Neuronal stem cell (in vitro differentiated cells): ENCODE measurements at regions not wholly inside any gene's neighbourhood (a gene's known extent, or its start where the extent isn't known, plus 50 kb on each side); places are given as distances from the start of the nearest gene placed in this dataset.

Source experiments
- DNase-seq: peaks from one replicate; pipeline ENCODE4 v3.0.0-alpha.2; 2013; ENCODE audit warnings: low spot score
- H2AFZ ChIP-seq: one replicate; pipeline ENCODE4 v1.6.1; 2013; ENCODE audit warnings: mild to moderate bottlenecking, low read length, inconsistent platforms
- H2AK5ac ChIP-seq: 2 replicates; pipeline ENCODE4 v1.6.1; 2013; ENCODE audit warnings: low read depth, mild to moderate bottlenecking, inconsistent platforms, low read length, moderate library complexity, mixed read lengths
- H2BK120ac ChIP-seq: 2 replicates; pipeline ENCODE4 v1.6.1; 2013; ENCODE audit warnings: low read depth, mild to moderate bottlenecking, inconsistent platforms, low read length, moderate library complexity, mixed read lengths
- H2BK12ac ChIP-seq: one replicate; pipeline ENCODE4 v1.6.1; 2013; ENCODE audit warnings: low read length, inconsistent platforms
- H2BK15ac ChIP-seq: 2 replicates; pipeline ENCODE4 v1.6.1; 2013; ENCODE audit warnings: mild to moderate bottlenecking, low read length, inconsistent platforms, mixed read lengths
- H2BK5ac ChIP-seq: one replicate; pipeline ENCODE4 v1.6.1; 2013; ENCODE audit warnings: inconsistent platforms, mild to moderate bottlenecking, low read length, moderate library complexity
- H3K14ac ChIP-seq: one replicate; pipeline ENCODE4 v1.6.1; 2013; ENCODE audit warnings: low read length, inconsistent platforms
- H3K18ac ChIP-seq: 2 replicates; pipeline ENCODE4 v1.6.1; 2013; ENCODE audit warnings: low read length, inconsistent platforms
- H3K23ac ChIP-seq: 2 replicates; pipeline ENCODE4 v1.6.1; 2013; ENCODE audit warnings: low read depth, mild to moderate bottlenecking, mixed read lengths, low read length, inconsistent platforms; ENCODE audit not compliant: poor library complexity
- H3K27ac ChIP-seq: replicated peaks from 3 replicates; pipeline ENCODE4 v1.5.1; 2013; ENCODE audit warnings: low read length, inconsistent platforms
- H3K27me3 ChIP-seq, 3 experiments: 2 replicates each; pipeline ENCODE4 v1.6.1; 2013; ENCODE audit warnings: low read length in 3 of 3, mild to moderate bottlenecking in 2 of 3, inconsistent platforms in 1 of 3, low read depth in 1 of 3, mixed read lengths in 1 of 3, moderate library complexity in 1 of 3; ENCODE audit not compliant: control insufficient read depth in 3 of 3, insufficient read depth in 3 of 3
- H3K36me3 ChIP-seq, 2 donors: replicated peaks in 1 of 2; 2 replicates each; pipeline ENCODE4 v1.6.1; 2013; ENCODE audit warnings: low read length in 2 of 2; ENCODE audit not compliant: control insufficient read depth in 2 of 2, insufficient read depth in 2 of 2
- H3K4ac ChIP-seq: 2 replicates; pipeline ENCODE4 v1.6.1; 2013; ENCODE audit warnings: inconsistent platforms, mild to moderate bottlenecking, low read length, moderate library complexity
- H3K4me1 ChIP-seq, 2 donors: 1 replicate in 1 of 2; 2 replicates in 1 of 2; pipeline ENCODE4 v1.6.1; 2013; ENCODE audit warnings: low read length in 2 of 2, low read depth in 1 of 2; ENCODE audit not compliant: control insufficient read depth in 2 of 2, insufficient read depth in 1 of 2
- H3K4me2 ChIP-seq: one replicate; pipeline ENCODE4 v1.6.1; 2013; ENCODE audit warnings: mild to moderate bottlenecking, low read length, inconsistent platforms; ENCODE audit not compliant: insufficient read depth, poor library complexity, severe bottlenecking
- H3K4me3 ChIP-seq, 2 donors: 2 replicates each; pipeline ENCODE4 v1.5.1; 2013; ENCODE audit warnings: low read length in 2 of 2, mild to moderate bottlenecking in 2 of 2, inconsistent platforms in 1 of 2, moderate library complexity in 1 of 2
- H3K79me1 ChIP-seq: one replicate; pipeline ENCODE4 v1.6.1; 2013; ENCODE audit warnings: low read depth, mild to moderate bottlenecking, inconsistent platforms, low read length, moderate library complexity
- H3K9ac ChIP-seq: one replicate; pipeline ENCODE4 v1.6.1; 2013; ENCODE audit warnings: mild to moderate bottlenecking, low read depth, low read length, inconsistent platforms; ENCODE audit not compliant: poor library complexity
- H3K9me3 ChIP-seq, 2 donors: replicated peaks in 1 of 2; 2 replicates each; pipeline versions ENCODE3 to v1.6.1; 2013; ENCODE audit warnings: low read length in 2 of 2, mild to moderate bottlenecking in 2 of 2, inconsistent platforms in 1 of 2, low read depth in 1 of 2, mixed read lengths in 1 of 2, moderate library complexity in 1 of 2; ENCODE audit not compliant: control insufficient read depth in 2 of 2, insufficient read depth in 1 of 2
- H4K8ac ChIP-seq: one replicate; pipeline ENCODE4 v1.6.1; 2013; ENCODE audit warnings: low read depth, mild to moderate bottlenecking, inconsistent platforms, low read length, moderate library complexity
- H4K91ac ChIP-seq: one replicate; pipeline ENCODE4 v1.6.1; 2013; ENCODE audit warnings: low read length, low read depth, mild to moderate bottlenecking, inconsistent platforms; ENCODE audit not compliant: poor library complexity
- WGBS, 2 donors: extraction: QIAGEN DNeasy Blood & Tissue Kit; methylation state at CpG; one replicate each; pipeline ENCODE4 v1.1.7; 2013; ENCODE audit warnings: missing lambda C conversion rate in 2 of 2, mixed read lengths in 1 of 2; ENCODE audit not compliant: insufficient read length in 2 of 2, insufficient replicate concordance in 1 of 2; ENCODE audit errors: extremely low coverage in 2 of 2; 5-methylcytosine and 5-hydroxymethylcytosine counted together

DNA sequence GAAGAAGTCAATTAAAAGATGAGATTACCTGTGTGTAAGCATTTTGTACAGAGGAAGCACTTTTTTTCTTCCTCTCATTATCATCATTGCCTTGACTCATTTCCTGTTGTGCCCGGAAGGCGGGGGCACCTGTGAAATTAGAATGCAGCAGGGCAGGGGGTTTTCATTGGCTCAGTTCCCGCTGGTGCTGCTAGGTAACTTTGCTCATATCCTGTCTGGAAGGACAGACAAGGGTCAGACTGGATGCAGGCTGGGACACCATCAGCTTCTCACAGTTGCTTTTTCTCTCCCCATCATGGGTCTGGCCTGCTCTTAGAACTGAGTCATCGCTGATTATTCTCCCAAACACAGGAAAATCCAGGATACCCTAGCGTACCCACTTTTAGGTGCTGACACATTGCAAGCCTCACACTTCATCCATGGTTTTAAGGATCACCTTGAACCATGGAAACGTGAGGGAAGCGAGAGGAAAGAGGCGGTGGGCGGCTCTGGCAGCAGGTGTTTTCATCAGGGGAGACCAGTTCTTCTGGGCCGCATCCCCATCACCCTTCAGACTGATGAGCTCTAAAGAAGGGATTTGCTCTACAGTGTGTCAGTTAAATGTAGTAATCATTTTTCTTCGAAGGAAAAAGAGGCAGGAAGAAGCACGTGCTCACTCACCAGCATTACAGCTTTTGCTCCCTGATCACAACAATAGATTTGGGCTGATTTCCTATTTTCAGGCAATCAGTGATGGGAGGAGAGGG lies 195.7 kb upstream of the SASH1 start:
- Histone ChIP-seq H2BK5ac (no peak overlapping the region), H2BK15ac (no peak overlapping the region), H3K18ac (no peak overlapping the region), H3K23ac (no peak overlapping the region), H3K79me1 (no peaks in the 10 kb centered on the region), H3K27ac (no peak overlapping the region), H2BK120ac (no peak overlapping the region), H3K9ac (no peak overlapping the region), H3K9me3 (no peaks in the 10 kb centered on the region), H2BK12ac (no peak overlapping the region), H3K27me3 (no peaks in the 10 kb centered on the region), H2AK5ac (no peak overlapping the region), H3K4me1 (peaks cover 3 to 6% of the 10 kb centered on the region in 2 donors), H3K4me2 (no peak overlapping the region), H3K36me3 (no peaks in the 10 kb centered on the region), H4K8ac (no peak overlapping the region), H2AFZ (peak overlapping the region; percentile 59), H3K14ac (no peak overlapping the region), H3K4me3 (no peak overlapping the region), H3K4ac (no peak overlapping the region), H4K91ac (no peak overlapping the region)
- no CpG with 5 or more reads among the region's 12 CpGs for WGBS, 2 donors
- no peak for DNase-seq

DNA sequence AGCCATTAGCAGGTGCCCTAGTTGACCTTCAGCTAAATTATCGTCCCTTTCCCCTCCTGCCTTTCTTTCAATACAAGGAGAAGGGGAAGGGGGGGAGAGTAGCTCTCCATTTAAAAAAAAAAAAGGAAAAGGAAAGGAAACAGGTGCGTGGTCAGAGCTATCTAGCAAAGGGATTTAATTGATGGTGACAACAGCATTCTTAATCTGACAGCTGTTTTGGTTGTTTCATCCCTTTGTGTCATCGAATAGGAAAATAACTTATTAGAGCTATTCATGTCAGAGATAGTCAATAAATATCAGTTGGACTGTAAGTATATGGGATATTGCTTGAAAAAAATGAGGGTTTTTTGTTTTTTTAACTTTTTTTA lies 195.2 kb upstream of the SASH1 start:
- Histone ChIP-seq H3K4me2 (no peak overlapping the region), H3K4me1 (peaks cover 7 to 11% of the 10 kb centered on the region in 2 donors), H2AFZ (peak overlapping the region; percentile 59), H3K14ac (no peak overlapping the region), H3K27ac (no peak overlapping the region), H3K23ac (no peak overlapping the region), H2BK12ac (no peak overlapping the region), H3K9ac (no peak overlapping the region), H3K4me3 (no peak overlapping the region), H3K9me3 (no peaks in the 10 kb centered on the region), H3K18ac (no peak overlapping the region), H2BK15ac (no peak overlapping the region), H4K91ac (no peak overlapping the region), H2AK5ac (no peak overlapping the region), H3K4ac (no peak overlapping the region), H2BK120ac (no peak overlapping the region), H3K36me3 (no peaks in the 10 kb centered on the region), H3K79me1 (no peaks in the 10 kb centered on the region), H3K27me3 (no peaks in the 10 kb centered on the region), H4K8ac (no peak overlapping the region), H2BK5ac (no peak overlapping the region)
- no CpG with 5 or more reads among the region's 3 CpGs for WGBS, 2 donors
- no peak for DNase-seq

DNA sequence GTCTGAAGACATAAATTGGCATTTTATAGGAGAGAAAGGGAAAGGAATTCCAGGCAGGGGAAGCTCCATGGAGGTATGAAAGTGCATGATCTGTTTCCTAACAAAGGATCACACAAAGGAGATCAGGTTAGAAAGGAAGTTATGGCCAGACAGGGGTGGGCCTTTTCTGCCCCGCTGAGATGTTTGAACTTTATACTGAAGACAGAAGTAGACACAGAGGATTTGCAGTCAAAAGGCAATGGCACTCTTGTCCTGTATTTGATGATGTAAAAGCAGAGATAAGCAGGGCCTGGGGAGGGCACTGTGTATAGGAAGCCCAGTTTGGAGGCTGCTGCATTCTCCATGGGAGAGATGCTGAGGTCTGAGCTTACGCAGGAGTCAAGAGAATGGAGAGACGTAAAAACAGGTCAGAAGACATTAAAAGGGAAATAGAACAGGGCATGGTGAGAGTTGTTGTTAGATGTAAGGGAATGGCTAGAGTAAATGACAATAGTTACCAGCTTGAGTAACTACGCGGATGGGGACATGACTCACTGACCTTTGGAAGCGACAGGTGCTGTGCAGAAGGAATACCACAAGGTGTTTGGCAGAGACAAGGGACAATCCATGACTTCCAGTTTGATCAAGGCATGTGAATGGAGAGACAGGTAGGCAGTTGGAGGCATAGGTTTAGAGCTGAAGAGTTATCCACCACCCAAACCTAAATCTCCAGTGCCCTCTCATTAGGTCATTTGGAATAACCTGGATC lies 190.6 kb upstream of the SASH1 start:
- Histone ChIP-seq H3K79me1 (no peaks in the 10 kb centered on the region), H3K27me3 (no peaks in the 10 kb centered on the region), H2AK5ac (no peak overlapping the region), H3K36me3 (no peaks in the 10 kb centered on the region), H3K27ac (no peak overlapping the region), H3K4me2 (no peak overlapping the region), H3K4ac (no peak overlapping the region), H2BK12ac (no peak overlapping the region), H2BK120ac (no peak overlapping the region), H2BK15ac (peak overlapping the region; percentile 70), H3K9me3 (no peaks in the 10 kb centered on the region), H3K18ac (no peak overlapping the region), H3K9ac (no peak overlapping the region), H3K14ac (no peak overlapping the region), H2AFZ (peak overlapping the region; percentile 56), H3K23ac (no peak overlapping the region), H2BK5ac (no peak overlapping the region), H4K8ac (no peak overlapping the region), H4K91ac (no peak overlapping the region), H3K4me3 (peak overlapping the region in 1 of 2 donors; percentile 18), H3K4me1 (peaks cover 7% of the 10 kb centered on the region in 2 donors)
- no peak for DNase-seq
- WGBS, 2 donors: no CpG with 5 or more reads among the region's 6 CpGs

DNA sequence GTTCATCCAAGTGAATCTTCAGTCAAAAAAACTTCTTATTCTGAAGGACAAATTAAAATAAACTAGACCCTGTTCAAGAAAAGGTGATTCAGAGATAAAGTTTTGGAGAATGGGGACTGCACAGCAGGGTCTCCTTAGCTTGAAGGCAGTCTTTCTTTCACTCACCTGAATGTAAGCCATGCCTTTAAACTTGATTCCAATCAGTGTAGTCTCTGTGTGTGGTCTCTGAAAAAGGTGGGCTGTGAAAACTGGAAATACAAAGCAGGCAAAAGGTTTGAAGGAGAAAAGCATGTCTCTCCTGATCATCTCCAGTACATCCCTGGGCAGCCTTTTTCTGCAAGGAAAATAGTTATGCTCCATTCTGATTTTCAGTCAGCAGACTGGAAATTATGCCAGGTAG lies 188.0 kb upstream of the SASH1 start:
- DNase-seq: no peak
- H3K79me1 ChIP-seq: no peaks in the 10 kb centered on the region
- H3K27me3 ChIP-seq: no peaks in the 10 kb centered on the region
- no peak overlapping the region for H2BK120ac ChIP-seq
- H4K8ac ChIP-seq: no peak overlapping the region
- H2AFZ ChIP-seq: no peak overlapping the region
- no peak overlapping the region for H2AK5ac ChIP-seq
- H3K14ac ChIP-seq: no peak overlapping the region
- H3K18ac ChIP-seq: no peak overlapping the region
- H3K23ac ChIP-seq: no peak overlapping the region
- H3K27ac ChIP-seq: no peak overlapping the region
- H2BK15ac ChIP-seq: no peak overlapping the region
- H2BK5ac ChIP-seq: no peak overlapping the region
- H3K9me3 ChIP-seq: no peaks in the 10 kb centered on the region
- H2BK12ac ChIP-seq: no peak overlapping the region
- H3K4me2 ChIP-seq: no peak overlapping the region
- H3K4me1 ChIP-seq: peaks cover 7% of the 10 kb centered on the region in 2 donors
- H4K91ac ChIP-seq: no peak overlapping the region
- no peaks in the 10 kb centered on the region for H3K36me3 ChIP-seq
- no peak overlapping the region for H3K4me3 ChIP-seq
- no peak overlapping the region for H3K4ac ChIP-seq
- H3K9ac ChIP-seq: no peak overlapping the region
